HepG2 (cell line): ENCODE measurements at regions not wholly inside any gene's neighbourhood (a gene's known extent, or its start where the extent isn't known, plus 50 kb on each side); places are given as distances from the start of the nearest gene placed in this dataset.

Source experiments
- ATAC-seq: fragments of 200-7000 bp; cut with Tn5 transposase; 3 replicates; pipeline ENCODE4 v1.9.1; 2020; ENCODE audit warnings: mild to moderate bottlenecking, moderate library complexity
- BruUV-seq: library from RNA; stranded (reverse); fragments of 400-500 nt; replicated peaks from 2 replicates; lab custom pipeline; 2021; lab: Mats Ljungman, UMichigan
- CTCF ChIA-PET: fragments of 300-600 bp; formaldehyde crosslinking; extraction: SDS; loops from one replicate; lab custom pipeline; 2021; ENCODE audit warnings: low total read pairs, inconsistent platforms, low intra/inter-chr PET ratio; lab: Yijun Ruan, JAX
- POLR2A ChIA-PET: fragments of 350-600 bp; sonication (Branson Sonifier 250); formaldehyde crosslinking; loops from one replicate; lab custom pipeline; 2020; ENCODE audit warnings: antibody characterized with exemption, inconsistent platforms; lab: Yijun Ruan, JAX
- DNase-seq: peaks from one replicate; pipeline ENCODE4 v3.0.0-alpha.2; 2015; ENCODE audit warnings: low spot score
- FAIRE-seq: peaks from 3 replicates; lab custom pipeline; 2011; peaks lifted over from hg19 to GRCh38; lab: Jason Lieb, UNC
- H2AFZ ChIP-seq: one replicate; pipeline ENCODE4 v1.6.1; 2011; ENCODE audit warnings: low read length, inconsistent platforms
- H3K27ac ChIP-seq: fragments of 300-600 bp; 3 replicates; pipeline ENCODE4 v1.8.0; 2011; ENCODE audit warnings: mixed run types, mild to moderate bottlenecking, mixed read lengths, low read length, inconsistent platforms; ENCODE audit not compliant: insufficient read depth; ENCODE audit errors: extremely low read length
- H3K27me3 ChIP-seq, 2 experiments: fragments of 200-600 bp in 1 of 2; 2 replicates in 1 of 2; 3 replicates in 1 of 2; pipeline versions ENCODE4 v1.6.0 to v1.8.0; 2011; ENCODE audit warnings: low read length in 2 of 2, mild to moderate bottlenecking in 2 of 2, moderate library complexity in 2 of 2, inconsistent platforms in 1 of 2; ENCODE audit not compliant: insufficient read depth in 2 of 2, control insufficient read depth in 1 of 2
- H3K36me3 ChIP-seq, 2 experiments: fragments of 200-600 bp in 1 of 2; replicated peaks in 1 of 2; 2 replicates in 1 of 2; 3 replicates in 1 of 2; pipeline versions ENCODE4 v1.5.1 to v1.8.0; 2011; ENCODE audit warnings: low read length in 2 of 2, inconsistent platforms in 1 of 2; ENCODE audit not compliant: insufficient read depth in 2 of 2, control insufficient read depth in 1 of 2
- H3K4me1 ChIP-seq: 2 replicates; pipeline ENCODE4 v1.5.1; 2012; ENCODE audit warnings: low read length, inconsistent platforms; ENCODE audit not compliant: insufficient read depth
- H3K4me2 ChIP-seq: 2 replicates; pipeline ENCODE4 v1.6.0; 2011; ENCODE audit warnings: low read depth, low read length, inconsistent platforms
- H3K4me3 ChIP-seq, 3 experiments: fragments of 200-600 bp in 1 of 3; sonication (generic), shearing (Covaris generic) in 1 of 3; replicated peaks in 1 of 3; 2 replicates each; pipeline ENCODE4 v1.5.1; 2011 to 2016; ENCODE audit warnings: low read length in 3 of 3, inconsistent platforms in 2 of 3, low read depth in 2 of 3, mild to moderate bottlenecking in 2 of 3, control low read depth in 1 of 3, mixed read lengths in 1 of 3; ENCODE audit not compliant: insufficient read depth in 1 of 3
- H3K79me2 ChIP-seq: one replicate; pipeline ENCODE4 v1.6.1; 2011; ENCODE audit warnings: low read length, inconsistent platforms; ENCODE audit not compliant: insufficient read depth
- H3K9ac ChIP-seq: 2 replicates; pipeline ENCODE4 v1.6.0; 2011; ENCODE audit warnings: mild to moderate bottlenecking, low read depth, low read length, inconsistent platforms; ENCODE audit not compliant: insufficient read depth
- H3K9me3 ChIP-seq: 2 replicates; pipeline ENCODE4 v1.5.1; 2012; ENCODE audit warnings: mild to moderate bottlenecking, low read length
- H4K20me1 ChIP-seq: 2 replicates; pipeline ENCODE4 v1.6.0; 2011; ENCODE audit warnings: inconsistent platforms, mild to moderate bottlenecking, low read length, moderate library complexity; ENCODE audit not compliant: insufficient read depth
- BORCS8-MEF2B ChIP-seq: sonication (generic); formaldehyde crosslinking; IDR thresholded peaks from 2 replicates; pipeline ENCODE4 v1.8.0; 2022; ENCODE audit warnings: mild to moderate bottlenecking, missing genetic modification reagents
- CEBPB ChIP-seq: IDR thresholded peaks from 2 replicates; pipeline ENCODE4 v1.6.1; 2011; ENCODE audit warnings: low read depth, low read length, improper control_type of control experiment, borderline replicate concordance
- CERS6 ChIP-seq: sonication (generic); formaldehyde crosslinking; IDR thresholded peaks from 2 replicates; pipeline ENCODE4 v1.5.0; 2020; ENCODE audit warnings: missing genetic modification reagents
- MIER2 ChIP-seq: IDR thresholded peaks from 2 replicates; pipeline ENCODE4 v1.6.1; 2016; ENCODE audit warnings: missing biosample characterization, missing genetic modification reagents
- MIXL1 ChIP-seq: IDR thresholded peaks from 2 replicates; pipeline ENCODE4 v1.6.1; 2016
- POLR2AphosphoS2 ChIP-seq: IDR thresholded peaks from 2 replicates; pipeline ENCODE4 v1.6.1; 2011; ENCODE audit warnings: low read depth, low read length, improper control_type of control experiment
- TARDBP ChIP-seq: sonication (generic); formaldehyde crosslinking; IDR thresholded peaks from 2 replicates; pipeline ENCODE4 v1.8.0; 2022; ENCODE audit warnings: mild to moderate bottlenecking, missing genetic modification reagents
- ZBTB44 ChIP-seq: sonication (generic); formaldehyde crosslinking; IDR thresholded peaks from 2 replicates; pipeline ENCODE4 v1.4.0; 2020; ENCODE audit warnings: missing genetic modification reagents
- ZBTB8A ChIP-seq: sonication (generic); formaldehyde crosslinking; IDR thresholded peaks from 2 replicates; pipeline ENCODE4 v1.4.0; 2020; ENCODE audit warnings: mild to moderate bottlenecking, low read depth, missing genetic modification reagents, borderline replicate concordance
- ZNF460 ChIP-seq: sonication (generic); formaldehyde crosslinking; IDR thresholded peaks from 2 replicates; pipeline ENCODE4 v1.5.1; 2020; ENCODE audit warnings: missing genetic modification reagents, mild to moderate bottlenecking, borderline replicate concordance
- ZNF547 ChIP-seq: sonication (generic); formaldehyde crosslinking; IDR thresholded peaks from 2 replicates; pipeline ENCODE4 v1.5.1; 2020; ENCODE audit warnings: mild to moderate bottlenecking, missing genetic modification reagents
- ZNF569 ChIP-seq: sonication (generic); formaldehyde crosslinking; IDR thresholded peaks from 2 replicates; pipeline ENCODE4 v1.5.0; 2020; ENCODE audit warnings: mild to moderate bottlenecking, missing genetic modification reagents, moderate library complexity, borderline replicate concordance
- ZNF572 ChIP-seq: sonication (generic); formaldehyde crosslinking; IDR thresholded peaks from 2 replicates; pipeline ENCODE4 v1.5.1; 2020; ENCODE audit warnings: mild to moderate bottlenecking, missing genetic modification reagents
- ZNF782 ChIP-seq: sonication (generic); formaldehyde crosslinking; IDR thresholded peaks from 2 replicates; pipeline ENCODE4 v1.4.0; 2020; ENCODE audit warnings: missing genetic modification reagents, mild to moderate bottlenecking, borderline replicate concordance
- WGBS: methylation state at CpG from one replicate; pipeline ENCODE4 v1.1.6; 2017; ENCODE audit warnings: low lambda C conversion rate; 5-methylcytosine and 5-hydroxymethylcytosine counted together
- in situ Hi-C: cut with HindIII; loops from 2 replicates; pipeline ENCODE4 v1.10.0; 2017; ENCODE audit warnings: low pct_unique_long_range_greater_than_20kb; ENCODE audit not compliant: extremely low pct_ligation_motif_present
- intact Hi-C: fragments of 100-400 bp; cut with micrococcal nuclease; formaldehyde crosslinking; loops from one replicate; pipeline ENCODE4 v1.10.0; 2022; ENCODE audit not compliant: unreplicated experiment
- TF ChIP-seq, protein P1 (sequence below): sonication (generic); formaldehyde crosslinking; IDR thresholded peaks from 2 replicates; pipeline ENCODE4 v1.8.0; 2022; ENCODE audit warnings: missing genetic modification reagents, mild to moderate bottlenecking, borderline replicate concordance
- TF ChIP-seq, protein P2 (sequence below): sonication (generic); formaldehyde crosslinking; IDR thresholded peaks from 2 replicates; pipeline ENCODE4 v1.5.1; 2020; ENCODE audit warnings: missing genetic modification reagents, mild to moderate bottlenecking, borderline replicate concordance

DNA sequence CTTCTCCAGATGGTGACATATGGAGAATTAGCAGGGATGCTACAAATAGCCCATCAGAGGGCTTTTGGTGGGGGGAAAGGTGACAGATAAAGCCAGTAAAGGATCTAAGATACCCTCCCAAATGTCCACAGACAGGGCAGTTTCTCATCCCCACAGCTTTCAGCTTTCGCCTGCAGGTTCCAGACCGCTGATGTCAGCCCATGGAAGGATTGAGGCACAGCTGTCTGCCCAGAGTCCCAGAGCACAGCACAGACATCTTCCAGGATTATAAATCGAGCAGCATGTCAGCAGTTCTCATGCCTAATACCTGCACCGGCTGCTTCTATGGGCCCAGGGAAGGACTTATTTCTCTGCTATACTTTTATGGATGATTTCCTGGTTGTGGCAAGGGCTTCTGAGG, 96.7 kb upstream of the MXRA5 start:
- CTCF ChIA-PET, result no interaction called here

More for the DNA sequence above, 96.7 kb upstream of the MXRA5 start:
- TF ChIP-seq ZBTB8A (CRISPR knock-in tag) (no peak), CEBPB (no peak), POLR2AphosphoS2 (no peak), MIER2 (CRISPR knock-in tag) (no peak), CERS6 (CRISPR knock-in tag) (no peak), ZNF460 (no peak), BORCS8-MEF2B (CRISPR knock-in tag) (no peak), MIXL1 (no peak), ZNF782 (CRISPR knock-in tag) (no peak), ZNF572 (CRISPR knock-in tag) (no peak), ZNF547 (no peak), TARDBP (CRISPR knock-in tag) (no peak), ZNF569 (CRISPR knock-in tag) (no peak), ZBTB44 (CRISPR knock-in tag) (no peak)
- TF ChIP-seq, protein P1, sequence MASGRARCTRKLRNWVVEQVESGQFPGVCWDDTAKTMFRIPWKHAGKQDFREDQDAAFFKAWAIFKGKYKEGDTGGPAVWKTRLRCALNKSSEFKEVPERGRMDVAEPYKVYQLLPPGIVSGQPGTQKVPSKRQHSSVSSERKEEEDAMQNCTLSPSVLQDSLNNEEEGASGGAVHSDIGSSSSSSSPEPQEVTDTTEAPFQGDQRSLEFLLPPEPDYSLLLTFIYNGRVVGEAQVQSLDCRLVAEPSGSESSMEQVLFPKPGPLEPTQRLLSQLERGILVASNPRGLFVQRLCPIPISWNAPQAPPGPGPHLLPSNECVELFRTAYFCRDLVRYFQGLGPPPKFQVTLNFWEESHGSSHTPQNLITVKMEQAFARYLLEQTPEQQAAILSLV (CRISPR knock-in tag), result no peak
- TF ChIP-seq, protein P2, sequence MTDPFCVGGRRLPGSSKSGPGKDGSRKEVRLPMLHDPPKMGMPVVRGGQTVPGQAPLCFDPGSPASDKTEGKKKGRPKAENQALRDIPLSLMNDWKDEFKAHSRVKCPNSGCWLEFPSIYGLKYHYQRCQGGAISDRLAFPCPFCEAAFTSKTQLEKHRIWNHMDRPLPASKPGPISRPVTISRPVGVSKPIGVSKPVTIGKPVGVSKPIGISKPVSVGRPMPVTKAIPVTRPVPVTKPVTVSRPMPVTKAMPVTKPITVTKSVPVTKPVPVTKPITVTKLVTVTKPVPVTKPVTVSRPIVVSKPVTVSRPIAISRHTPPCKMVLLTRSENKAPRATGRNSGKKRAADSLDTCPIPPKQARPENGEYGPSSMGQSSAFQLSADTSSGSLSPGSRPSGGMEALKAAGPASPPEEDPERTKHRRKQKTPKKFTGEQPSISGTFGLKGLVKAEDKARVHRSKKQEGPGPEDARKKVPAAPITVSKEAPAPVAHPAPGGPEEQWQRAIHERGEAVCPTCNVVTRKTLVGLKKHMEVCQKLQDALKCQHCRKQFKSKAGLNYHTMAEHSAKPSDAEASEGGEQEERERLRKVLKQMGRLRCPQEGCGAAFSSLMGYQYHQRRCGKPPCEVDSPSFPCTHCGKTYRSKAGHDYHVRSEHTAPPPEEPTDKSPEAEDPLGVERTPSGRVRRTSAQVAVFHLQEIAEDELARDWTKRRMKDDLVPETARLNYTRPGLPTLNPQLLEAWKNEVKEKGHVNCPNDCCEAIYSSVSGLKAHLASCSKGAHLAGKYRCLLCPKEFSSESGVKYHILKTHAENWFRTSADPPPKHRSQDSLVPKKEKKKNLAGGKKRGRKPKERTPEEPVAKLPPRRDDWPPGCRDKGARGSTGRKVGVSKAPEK (CRISPR knock-in tag), result no peak
- no peak for DNase-seq
- Histone ChIP-seq H3K27me3 (no peaks in the 10 kb centered on the region), H3K4me3 (no peak overlapping the region), H3K9ac (no peak overlapping the region), H3K4me1 (no peaks in the 10 kb centered on the region), H2AFZ (no peak overlapping the region), H3K4me2 (no peak overlapping the region), H3K79me2 (no peaks in the 10 kb centered on the region), H3K9me3 (no peaks in the 10 kb centered on the region), H3K36me3 (no peaks in the 10 kb centered on the region), H4K20me1 (no peaks in the 10 kb centered on the region), H3K27ac (no peak overlapping the region)
- no peak for ATAC-seq
- no TSS peak for BruUV-seq
- in situ Hi-C loops, result no loop called here
- intact Hi-C loops, result no loop called here
- POLR2A ChIA-PET, result no interaction called here
- FAIRE-seq, result no peak
- WGBS, result no CpG with 5 or more reads among the region's 4 CpGs
